GM23248 (cell line): ENCODE measurements at regions not wholly inside any gene's neighbourhood (a gene's known extent, or its start where the extent isn't known, plus 50 kb on each side); places are given as distances from the start of the nearest gene placed in this dataset.

ENCODE experiments used
- DNase-seq: peaks from one replicate; pipeline ENCODE4 v3.0.0-alpha.2; 2015
- H2AFZ ChIP-seq: fragments of 200-600 bp; sonication (generic); 2 replicates; pipeline ENCODE4 v1.6.1; 2016; ENCODE audit warnings: antibody characterized with exemption
- H3F3A ChIP-seq: fragments of 200-600 bp; sonication (generic); 2 replicates; pipeline ENCODE4 v1.6.1; 2016; ENCODE audit warnings: mild to moderate bottlenecking, antibody characterized with exemption, mixed run types; ENCODE audit not compliant: insufficient read depth
- H3K27ac ChIP-seq: fragments of 200-600 bp; sonication (generic); 2 replicates; pipeline ENCODE4 v1.5.1; 2016; ENCODE audit warnings: mild to moderate bottlenecking
- H3K27me3 ChIP-seq: fragments of 200-600 bp; sonication (generic); replicated peaks from 2 replicates; pipeline ENCODE4 v1.6.1; 2016; ENCODE audit warnings: mild to moderate bottlenecking; ENCODE audit not compliant: insufficient read depth
- H3K36me3 ChIP-seq: fragments of 200-600 bp; sonication (generic); 2 replicates; pipeline ENCODE4 v1.6.1; 2016; ENCODE audit warnings: low read depth, mild to moderate bottlenecking
- H3K4me1 ChIP-seq: fragments of 200-600 bp; sonication (generic); 2 replicates; pipeline ENCODE4 v1.6.1; 2016; ENCODE audit warnings: mild to moderate bottlenecking; ENCODE audit not compliant: insufficient read depth
- H3K4me2 ChIP-seq: fragments of 200-600 bp; sonication (generic); one replicate; pipeline ENCODE4 v1.6.1; 2016; ENCODE audit warnings: mild to moderate bottlenecking; ENCODE audit not compliant: unreplicated experiment
- H3K4me3 ChIP-seq: fragments of 200-600 bp; sonication (generic); 2 replicates; pipeline ENCODE4 v1.5.1; 2016; ENCODE audit warnings: mild to moderate bottlenecking
- H3K79me2 ChIP-seq: fragments of 200-600 bp; sonication (generic); 2 replicates; pipeline ENCODE4 v1.6.1; 2016; ENCODE audit warnings: mild to moderate bottlenecking; ENCODE audit not compliant: insufficient read depth
- H3K9ac ChIP-seq: fragments of 200-600 bp; sonication (generic); 2 replicates; pipeline ENCODE4 v1.6.1; 2016; ENCODE audit warnings: mild to moderate bottlenecking
- H3K9me2 ChIP-seq: fragments of 200-600 bp; sonication (generic); 2 replicates; pipeline ENCODE4 v1.6.1; 2016; ENCODE audit warnings: mixed run types, mild to moderate bottlenecking, moderate library complexity; ENCODE audit not compliant: insufficient read depth
- H3K9me3 ChIP-seq: fragments of 200-600 bp; sonication (generic); one replicate; pipeline ENCODE4 v1.6.1; 2017; ENCODE audit warnings: low read depth
- H4K20me1 ChIP-seq: fragments of 200-600 bp; sonication (generic); 2 replicates; pipeline ENCODE4 v1.6.0; 2016; ENCODE audit not compliant: insufficient read depth
- EZH2 ChIP-seq: fragments of 200-600 bp; sonication (generic); IDR thresholded peaks from 2 replicates; pipeline ENCODE4 v1.6.1; 2018; ENCODE audit warnings: antibody characterized with exemption, mild to moderate bottlenecking; ENCODE audit not compliant: insufficient read depth, poor library complexity, severe bottlenecking
- EZH2phosphoT487 ChIP-seq: fragments of 200-600 bp; sonication (generic); IDR thresholded peaks from 2 replicates; pipeline ENCODE4 v1.6.1; 2018; ENCODE audit warnings: antibody characterized with exemption, moderate library complexity, mild to moderate bottlenecking, low read depth; ENCODE audit not compliant: insufficient read depth
- WGBS, 2 experiments: methylation state at CpG; one replicate each; pipeline ENCODE4 v1.1.6; 2015 to 2017; ENCODE audit warnings: low lambda C conversion rate in 2 of 2, low coverage in 1 of 2; ENCODE audit errors: missing lambda C conversion rate in 2 of 2; 5-methylcytosine and 5-hydroxymethylcytosine counted together
- in situ Hi-C: fragments of 300-500 bp; cut with MboI; formaldehyde crosslinking; loops from 2 replicates; pipeline ENCODE4 v1.15.0; 2020

DNA sequence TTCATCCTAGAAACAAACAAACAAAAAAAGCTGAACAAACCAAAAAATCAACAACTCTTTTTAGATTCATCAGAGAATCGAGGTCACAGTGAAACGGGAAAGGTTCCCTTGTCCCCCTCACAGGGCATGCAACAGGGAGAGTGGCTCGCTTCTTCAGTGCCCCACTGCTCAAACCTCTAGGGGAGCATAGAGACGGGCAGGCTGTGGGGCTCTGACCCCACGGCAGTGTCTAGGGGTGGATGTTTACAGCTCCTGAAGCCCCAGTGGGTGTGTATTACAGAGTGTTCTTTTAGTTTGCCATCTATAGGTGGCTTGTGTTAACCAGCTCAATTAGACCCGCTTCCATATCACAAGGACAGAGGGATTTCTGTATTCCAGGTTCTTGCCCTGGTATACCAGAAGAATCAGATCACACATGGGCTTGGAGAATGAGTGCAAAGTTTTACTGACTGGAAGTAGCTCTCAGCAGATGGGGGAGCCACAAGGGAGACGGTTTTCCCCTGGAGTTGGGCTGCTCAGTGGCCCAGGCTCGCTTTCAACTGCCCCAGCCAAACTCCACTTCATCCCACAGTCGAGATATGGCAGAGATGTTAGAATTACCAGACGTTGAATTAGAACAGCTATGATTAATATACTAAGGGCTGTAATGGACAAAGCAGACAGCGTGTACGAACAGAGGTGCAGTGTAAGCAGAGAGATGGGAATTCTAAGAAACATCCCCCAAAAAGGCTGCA, 192.6 kb upstream of the CST7 start:
- no peak for DNase-seq
- no peaks in the 10 kb centered on the region for H3K36me3 ChIP-seq
- H3K27me3 ChIP-seq: peaks cover 31% of the 10 kb centered on the region
- no peaks in the 10 kb centered on the region for H3K4me1 ChIP-seq
- no peaks in the 10 kb centered on the region for H3K79me2 ChIP-seq
- TF ChIP-seq EZH2 (no peak), EZH2phosphoT487 (no peak)
- H3F3A ChIP-seq: no peaks in the 10 kb centered on the region
- in situ Hi-C loops: no loop called here
- H3K9ac ChIP-seq: no peak overlapping the region
- H3K4me2 ChIP-seq: no peak overlapping the region
- H4K20me1 ChIP-seq: no peaks in the 10 kb centered on the region
- no peaks in the 10 kb centered on the region for H3K9me2 ChIP-seq
- 31 to 34% methylated on average over 12 of the region's 12 CpGs for WGBS, 2 experiments
- H2AFZ ChIP-seq: no peak overlapping the region
- H3K4me3 ChIP-seq: no peak overlapping the region
- no peak overlapping the region for H3K27ac ChIP-seq
- no peaks in the 10 kb centered on the region for H3K9me3 ChIP-seq

DNA sequence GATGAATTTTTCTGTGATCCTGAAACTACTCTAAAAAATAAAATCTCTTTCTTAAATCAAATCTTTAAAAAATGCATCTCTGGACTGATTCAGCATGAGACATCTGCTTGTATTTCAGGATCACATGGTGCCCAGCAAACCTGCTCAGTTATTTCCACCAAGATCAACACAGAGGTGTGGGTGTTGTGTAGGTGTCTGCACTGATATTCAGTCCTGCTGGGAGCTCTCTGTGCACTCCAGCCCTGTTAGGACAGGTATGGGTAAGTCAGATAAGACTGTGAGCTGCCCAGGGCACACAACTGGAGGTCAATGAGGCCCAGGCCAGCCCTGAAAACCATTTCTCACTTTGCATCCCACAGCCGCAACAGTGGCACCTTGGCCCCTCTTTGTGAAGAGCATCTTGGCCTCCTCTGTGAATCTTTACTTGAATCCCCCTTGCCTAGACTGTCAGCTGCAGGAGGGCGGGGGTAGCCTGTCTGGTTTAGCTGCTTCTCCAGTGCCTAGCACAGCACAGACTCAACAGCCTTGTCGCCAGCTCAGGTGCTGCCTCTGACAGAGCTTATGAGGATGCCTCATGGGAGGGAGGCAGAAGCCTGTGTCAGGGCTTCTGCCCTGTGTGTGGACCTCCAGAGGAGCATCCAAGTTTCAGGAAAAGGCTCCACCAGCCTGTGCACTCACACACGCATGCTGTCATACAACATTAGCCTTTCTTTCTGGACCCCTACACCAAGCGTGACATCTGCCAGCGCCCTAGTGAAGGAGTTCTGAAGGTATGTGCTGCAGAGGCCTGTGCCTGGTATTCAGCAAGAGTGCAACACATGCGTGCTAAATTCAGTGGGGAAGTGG, 187.6 kb upstream of the CST7 start:
- 60 to 64% methylated on average over 7 of the region's 7 CpGs for WGBS, 2 experiments
- Histone ChIP-seq H3K4me3 (no peak overlapping the region), H3F3A (no peaks in the 10 kb centered on the region), H3K27me3 (peaks cover 23% of the 10 kb centered on the region), H3K9me2 (no peaks in the 10 kb centered on the region), H2AFZ (no peak overlapping the region), H3K27ac (no peak overlapping the region), H3K36me3 (no peaks in the 10 kb centered on the region), H3K9ac (no peak overlapping the region), H3K4me1 (no peaks in the 10 kb centered on the region), H3K79me2 (no peaks in the 10 kb centered on the region), H3K4me2 (no peak overlapping the region), H4K20me1 (no peaks in the 10 kb centered on the region), H3K9me3 (no peaks in the 10 kb centered on the region)
- DNase-seq: no peak
- in situ Hi-C loops: no loop called here
- no peak for TF ChIP-seq EZH2
- TF ChIP-seq EZH2phosphoT487: no peak

DNA sequence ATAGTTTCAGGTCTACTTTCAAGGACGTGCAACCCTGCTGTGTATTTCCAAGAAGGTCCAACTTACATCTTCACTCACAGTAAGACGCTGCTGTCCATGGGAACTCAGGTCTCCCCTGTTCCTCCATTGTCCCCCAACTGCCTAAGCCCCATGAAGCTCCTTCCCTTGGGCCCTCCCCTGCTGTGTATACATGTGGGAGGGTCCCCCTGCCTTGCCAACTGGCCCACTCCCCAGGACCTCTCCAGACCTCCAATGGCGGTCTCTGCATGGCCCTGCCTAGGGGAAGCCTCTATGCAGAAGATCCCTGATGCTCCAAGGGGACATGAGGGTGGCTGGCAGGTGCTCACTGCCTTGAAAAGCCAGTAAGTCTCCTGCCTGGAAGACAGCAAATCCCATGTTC, 186.7 kb upstream of the CST7 start:
- H3K9me2 ChIP-seq: no peaks in the 10 kb centered on the region
- no peak overlapping the region for H3K4me2 ChIP-seq
- H4K20me1 ChIP-seq: no peaks in the 10 kb centered on the region
- no peak for TF ChIP-seq EZH2
- TF ChIP-seq EZH2phosphoT487: no peak
- H3K27me3 ChIP-seq: peaks cover 14% of the 10 kb centered on the region
- in situ Hi-C loops: no loop called here
- H3K9me3 ChIP-seq: no peaks in the 10 kb centered on the region
- no peak overlapping the region for H2AFZ ChIP-seq
- no peak overlapping the region for H3K27ac ChIP-seq
- H3K4me1 ChIP-seq: no peaks in the 10 kb centered on the region
- H3F3A ChIP-seq: no peaks in the 10 kb centered on the region
- 40 to 58% methylated on average over 3 of the region's 3 CpGs for WGBS, 2 experiments
- no peaks in the 10 kb centered on the region for H3K36me3 ChIP-seq
- no peak overlapping the region for H3K9ac ChIP-seq
- no peak overlapping the region for H3K4me3 ChIP-seq
- DNase-seq: no peak
- no peaks in the 10 kb centered on the region for H3K79me2 ChIP-seq

DNA sequence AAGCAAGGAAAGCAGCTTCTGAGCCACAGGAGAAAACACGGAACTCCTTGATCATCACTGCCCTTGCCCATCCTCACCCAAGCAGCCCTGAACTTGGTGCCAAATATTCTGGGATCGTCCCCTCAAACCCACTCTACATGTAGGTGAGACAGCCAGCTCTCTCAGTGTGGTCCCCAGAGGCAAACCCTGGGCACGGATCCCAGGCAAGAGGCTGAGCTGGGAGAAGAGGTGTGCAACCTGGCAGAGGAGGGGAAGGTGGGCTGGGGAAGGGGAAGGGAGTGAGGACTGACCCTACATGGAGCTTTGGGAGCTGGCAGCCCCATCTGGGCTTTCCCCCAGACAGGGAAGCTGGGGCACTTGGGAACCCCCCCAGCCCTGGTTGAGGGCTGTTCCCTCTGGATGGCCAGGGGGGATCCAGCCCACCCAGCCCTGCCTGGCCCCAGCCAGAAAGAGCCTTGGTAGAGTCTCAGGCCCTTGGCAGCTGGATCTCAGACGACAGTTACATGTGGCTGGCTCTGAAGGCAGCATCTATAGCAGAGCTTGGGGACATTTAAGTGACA, 186.2 kb upstream of the CST7 start:
- WGBS, 2 experiments: 30 to 37% methylated on average over 4 of the region's 4 CpGs
- H3K27ac ChIP-seq: no peak overlapping the region
- no peak overlapping the region for H3K4me2 ChIP-seq
- no peak for DNase-seq
- TF ChIP-seq EZH2 (no peak), EZH2phosphoT487 (no peak)
- no peaks in the 10 kb centered on the region for H4K20me1 ChIP-seq
- H3K9ac ChIP-seq: no peak overlapping the region
- H3K4me3 ChIP-seq: no peak overlapping the region
- H3F3A ChIP-seq: no peaks in the 10 kb centered on the region
- peaks cover 10% of the 10 kb centered on the region for H3K27me3 ChIP-seq
- H3K9me3 ChIP-seq: no peaks in the 10 kb centered on the region
- no peaks in the 10 kb centered on the region for H3K4me1 ChIP-seq
- H3K79me2 ChIP-seq: no peaks in the 10 kb centered on the region
- in situ Hi-C loops: no loop called here
- H2AFZ ChIP-seq: no peak overlapping the region
- no peaks in the 10 kb centered on the region for H3K9me2 ChIP-seq
- H3K36me3 ChIP-seq: no peaks in the 10 kb centered on the region
